ENCODE measurements at regions not wholly inside any gene's neighbourhood (a gene's known extent, or its start where the extent isn't known, plus 50 kb on each side); places are given as distances from the start of the nearest gene placed in this dataset.

- CTCF ChIA-PET = interaction anchor here (0.7 to 1.1 kb wide), 3 partner anchors 26 to 398 kb away, joined by 3 to 5 read pairs (median 3); no protein-coding TSS in a partner anchor
- Histone ChIP-seq H3K4me3 (ENCODE audit: low read depth, low read length) (no peak overlapping the region), H3K27ac (ENCODE audit: extremely low read depth, low read depth, low read length) (no peak overlapping the region), H3K9me3 (ENCODE audit: control insufficient read depth, insufficient read depth, low read depth, low read length) (no peaks in the 10 kb centered on the region), H3K4me1 (ENCODE audit: control insufficient read depth, insufficient read depth, low read length) (no peaks in the 10 kb centered on the region), H3K36me3 (ENCODE audit: control insufficient read depth in 2 of 2, insufficient read depth in 1 of 2, low read length in 2 of 2) (no peaks in the 10 kb centered on the region)
- TF ChIP-seq, protein P1, sequence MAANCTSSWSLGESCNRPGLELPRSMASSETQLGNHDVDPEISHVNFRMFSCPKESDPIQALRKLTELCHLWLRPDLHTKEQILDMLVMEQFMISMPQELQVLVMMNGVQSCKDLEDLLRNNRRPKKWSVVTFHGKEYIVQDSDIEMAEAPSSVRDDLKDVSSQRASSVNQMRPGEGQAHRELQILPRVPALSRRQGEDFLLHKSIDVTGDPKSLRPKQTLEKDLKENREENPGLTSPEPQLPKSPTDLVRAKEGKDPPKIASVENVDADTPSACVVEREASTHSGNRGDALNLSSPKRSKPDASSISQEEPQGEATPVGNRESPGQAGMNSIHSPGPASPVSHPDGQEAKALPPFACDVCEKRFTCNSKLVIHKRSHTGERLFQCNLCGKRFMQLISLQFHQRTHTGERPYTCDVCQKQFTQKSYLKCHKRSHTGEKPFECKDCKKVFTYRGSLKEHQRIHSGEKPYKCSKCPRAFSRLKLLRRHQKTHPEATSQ (tag by site-specific recombination; IDR thresholded peaks at IDR 0.05) = no peak
- TF ChIP-seq ZNF843 (tag by site-specific recombination; IDR thresholded peaks at IDR 0.05) = 0 out of 2 replicates have a peak, but pooled peaks have one; percentile 36
- TF ChIP-seq KLF1 (tag by site-specific recombination; IDR thresholded peaks at IDR 0.05) = no peak
- 0 out of 2 replicates have a peak, but pooled peaks have one; percentile 41 for TF ChIP-seq FEZF1 (tag by site-specific recombination; IDR thresholded peaks at IDR 0.05)
- TF ChIP-seq ZBTB17 (tag by site-specific recombination; IDR thresholded peaks at IDR 0.05) = peak; percentile 70; the same call in 1 of the 2 replicates
- no peak for TF ChIP-seq ZNF510 (tag by site-specific recombination; IDR thresholded peaks at IDR 0.05; ENCODE audit: insufficient replicate concordance)
- no peak for TF ChIP-seq ZNF692 (tag by site-specific recombination; IDR thresholded peaks at IDR 0.05)
- TF ChIP-seq ZNF624 (tag by site-specific recombination; IDR thresholded peaks at IDR 0.05) = no peak
- no peak for TF ChIP-seq ZNF76 (tag by site-specific recombination; IDR thresholded peaks at IDR 0.05; ENCODE audit: borderline replicate concordance, low read depth)
- TF ChIP-seq MZF1 (tag by site-specific recombination; IDR thresholded peaks at IDR 0.05; ENCODE audit: borderline replicate concordance) = peak; percentile 68; the same call in 1 of the 2 replicates
- POLR2A ChIA-PET = no interaction called here
These were observed 461.0 kb upstream of the HNRNPA3 start for GRCh38 chr2:176751314-176752227.

DNA sequence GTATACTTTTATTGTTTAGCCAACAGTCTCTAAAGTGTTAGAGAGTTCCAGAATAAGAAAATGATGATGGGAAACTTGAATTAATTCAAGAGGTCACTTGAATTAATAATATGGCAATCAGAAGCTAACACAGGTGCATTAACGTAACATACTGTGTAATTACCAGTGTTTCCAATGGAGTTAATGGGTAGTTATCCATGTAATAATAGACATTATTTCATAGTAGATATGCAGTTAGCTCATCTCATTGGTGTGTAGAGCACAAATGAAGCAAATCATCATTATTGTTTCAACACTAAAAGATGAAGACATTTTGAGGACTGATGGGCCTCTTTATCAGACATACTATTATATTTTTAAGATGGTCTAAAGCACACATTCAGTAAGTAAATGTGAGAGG, 460.3 kb upstream of the HNRNPA3 start:
- CTCF ChIA-PET = interaction anchor here (0.6 to 1.1 kb wide), 3 partner anchors 62 to 437 kb away, joined by 3 to 5 read pairs (median 5); no protein-coding TSS in a partner anchor
- POLR2A ChIA-PET = no interaction called here
- H3K4me3 ChIP-seq (ENCODE audit: low read depth, low read length) = no peak overlapping the region
- TF ChIP-seq SP7 (tag by site-specific recombination; IDR thresholded peaks at IDR 0.05) (peak; percentile 91), ZFP37 (tag by site-specific recombination; IDR thresholded peaks at IDR 0.05) (no peak)
- H3K9me3 ChIP-seq (ENCODE audit: control insufficient read depth, insufficient read depth, low read depth, low read length) = no peaks in the 10 kb centered on the region
- H3K4me1 ChIP-seq (ENCODE audit: control insufficient read depth, insufficient read depth, low read length) = no peaks in the 10 kb centered on the region
- H3K27ac ChIP-seq (ENCODE audit: extremely low read depth, low read depth, low read length) = no peak overlapping the region
- no peaks in the 10 kb centered on the region for H3K36me3 ChIP-seq (ENCODE audit: control insufficient read depth in 2 of 2, insufficient read depth in 1 of 2, low read length in 2 of 2)

DNA sequence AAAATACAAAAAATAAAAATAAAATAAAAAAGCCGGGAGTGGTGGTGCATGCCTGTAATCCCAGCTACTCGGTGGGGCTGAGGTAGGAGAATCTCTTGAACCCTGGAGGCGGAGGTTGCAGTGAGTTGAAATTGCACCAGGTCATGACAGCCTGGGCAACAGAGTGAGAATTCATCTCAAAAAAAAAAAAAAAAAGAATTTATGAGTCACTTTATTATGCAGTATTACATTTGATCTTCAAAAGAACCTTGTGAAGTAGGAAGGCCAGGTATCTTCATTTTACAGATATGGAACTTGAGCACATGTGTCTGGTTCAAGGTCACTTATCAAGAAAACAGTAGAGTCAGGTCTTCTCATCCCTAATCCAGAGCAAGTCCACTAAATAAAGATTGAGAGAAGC, 459.4 kb upstream of the HNRNPA3 start:
- no peaks in the 10 kb centered on the region for H3K9me3 ChIP-seq (ENCODE audit: control insufficient read depth, insufficient read depth, low read depth, low read length)
- no peaks in the 10 kb centered on the region for H3K36me3 ChIP-seq (ENCODE audit: control insufficient read depth in 2 of 2, insufficient read depth in 1 of 2, low read length in 2 of 2)
- no peak overlapping the region for H3K4me3 ChIP-seq (ENCODE audit: low read depth, low read length)
- peaks cover 7% of the 10 kb centered on the region; the same call in 1 of the 2 replicates for H3K4me1 ChIP-seq (ENCODE audit: control insufficient read depth, insufficient read depth, low read length)
- POLR2A ChIA-PET = interaction anchor here (0.6 kb wide), 2 partner anchors 18 to 802 kb away, joined by 4 read pairs; no protein-coding TSS in a partner anchor
- CTCF ChIA-PET = no interaction called here
- H3K27ac ChIP-seq (ENCODE audit: extremely low read depth, low read depth, low read length) = no peak overlapping the region
- TF ChIP-seq ZNF692 (tag by site-specific recombination; IDR thresholded peaks at IDR 0.05) = no peak
- TF ChIP-seq ZNF658 (tag by site-specific recombination; IDR thresholded peaks at IDR 0.05) = no peak
- TF ChIP-seq ZNF311 (tag by site-specific recombination; IDR thresholded peaks at IDR 0.05; ENCODE audit: borderline replicate concordance) = no peak
- TF ChIP-seq PRDM1 (tag by site-specific recombination; IDR thresholded peaks at IDR 0.05) = no peak
- TF ChIP-seq, protein P2, sequence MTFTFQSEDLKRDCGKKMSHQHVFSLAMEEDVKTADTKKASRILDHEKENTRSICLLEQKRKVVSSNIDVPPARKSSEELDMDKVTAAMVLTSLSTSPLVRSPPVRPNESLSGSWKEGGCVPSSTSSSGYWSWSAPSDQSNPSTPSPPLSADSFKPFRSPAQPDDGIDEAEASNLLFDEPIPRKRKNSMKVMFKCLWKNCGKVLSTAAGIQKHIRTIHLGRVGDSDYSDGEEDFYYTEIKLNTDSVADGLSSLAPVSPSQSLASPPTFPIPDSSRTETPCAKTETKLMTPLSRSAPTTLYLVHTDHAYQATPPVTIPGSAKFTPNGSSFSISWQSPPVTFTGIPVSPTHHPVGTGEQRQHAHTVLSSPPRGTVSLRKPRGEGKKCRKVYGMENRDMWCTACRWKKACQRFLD (tag by site-specific recombination; IDR thresholded peaks at IDR 0.05) = no peak
- TF ChIP-seq, protein P3, sequence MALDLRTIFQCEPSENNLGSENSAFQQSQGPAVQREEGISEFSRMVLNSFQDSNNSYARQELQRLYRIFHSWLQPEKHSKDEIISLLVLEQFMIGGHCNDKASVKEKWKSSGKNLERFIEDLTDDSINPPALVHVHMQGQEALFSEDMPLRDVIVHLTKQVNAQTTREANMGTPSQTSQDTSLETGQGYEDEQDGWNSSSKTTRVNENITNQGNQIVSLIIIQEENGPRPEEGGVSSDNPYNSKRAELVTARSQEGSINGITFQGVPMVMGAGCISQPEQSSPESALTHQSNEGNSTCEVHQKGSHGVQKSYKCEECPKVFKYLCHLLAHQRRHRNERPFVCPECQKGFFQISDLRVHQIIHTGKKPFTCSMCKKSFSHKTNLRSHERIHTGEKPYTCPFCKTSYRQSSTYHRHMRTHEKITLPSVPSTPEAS (tag by site-specific recombination; IDR thresholded peaks at IDR 0.05) = no peak
- TF ChIP-seq ZNF239 (tag by site-specific recombination; IDR thresholded peaks at IDR 0.05) = no peak
- no peak for TF ChIP-seq ZNF560 (tag by site-specific recombination; IDR thresholded peaks at IDR 0.05; ENCODE audit: borderline replicate concordance)
